Neutrophil (primary cell): ENCODE measurements at regions not wholly inside any gene's neighbourhood (a gene's known extent, or its start where the extent isn't known, plus 50 kb on each side); places are given as distances from the start of the nearest gene placed in this dataset.

Experiments
- H3K27ac ChIP-seq: fragments of 200-600 bp; sonication (generic); 2 replicates; pipeline ENCODE4 v1.5.1; 2016; ENCODE audit warnings: mild to moderate bottlenecking, moderate library complexity
- H3K27me3 ChIP-seq: fragments of 200-600 bp; sonication (generic); 2 replicates; pipeline ENCODE4 v1.6.0; 2016; ENCODE audit warnings: mild to moderate bottlenecking
- H3K36me3 ChIP-seq: fragments of 200-600 bp; sonication (generic); 2 replicates; pipeline ENCODE4 v1.5.1; 2017
- H3K4me1 ChIP-seq, 2 experiments: fragments of 200-600 bp in 1 of 2; sonication (generic) in 1 of 2; 1 replicate in 1 of 2; 2 replicates in 1 of 2; pipeline versions ENCODE4 v1.5.1 to v1.6.1; 2013 to 2016; ENCODE audit warnings: low read depth in 1 of 2, low read length in 1 of 2, mild to moderate bottlenecking in 1 of 2, moderate library complexity in 1 of 2; ENCODE audit not compliant: control insufficient read depth in 1 of 2, insufficient read depth in 1 of 2
- H3K4me3 ChIP-seq, 2 experiments: fragments of 200-600 bp in 1 of 2; sonication (generic) in 1 of 2; 1 replicate in 1 of 2; 2 replicates in 1 of 2; pipeline ENCODE4 v1.5.1; 2013 to 2016; ENCODE audit warnings: low read depth in 1 of 2, low read length in 1 of 2, mild to moderate bottlenecking in 1 of 2, moderate library complexity in 1 of 2
- H3K9me3 ChIP-seq: fragments of 200-600 bp; sonication (generic); 2 replicates; pipeline ENCODE4 v1.5.1; 2016
- TF ChIP-seq, protein P1 (sequence below): fragments of 200-600 bp; sonication (generic); IDR thresholded peaks from 2 replicates; pipeline ENCODE4 v1.5.1; 2016; ENCODE audit warnings: antibody characterized with exemption

DNA sequence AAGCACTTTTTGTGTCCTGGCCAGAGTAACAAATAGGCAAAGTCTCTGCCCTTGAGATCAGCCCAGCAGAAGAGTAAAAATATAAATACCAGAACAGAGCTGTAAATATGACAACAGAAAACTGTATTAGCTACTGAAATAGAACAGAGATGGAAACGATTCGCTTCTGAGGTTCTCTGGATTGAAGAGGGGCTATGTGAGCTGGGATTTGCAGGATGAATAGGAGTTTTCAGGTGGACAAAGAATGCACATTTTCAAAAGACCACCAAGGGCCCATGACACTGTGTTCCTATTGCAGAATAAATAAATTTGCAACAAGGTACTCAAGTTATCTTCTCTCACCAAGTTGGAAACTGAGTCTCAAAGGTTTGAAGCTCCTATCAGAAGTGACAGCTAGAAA lies 176.6 kb downstream of the BCL11B start:
- H3K27me3 ChIP-seq: no peaks in the 10 kb centered on the region
- H3K27ac ChIP-seq: no peak overlapping the region
- H3K9me3 ChIP-seq: no peaks in the 10 kb centered on the region
- TF ChIP-seq, protein P1, sequence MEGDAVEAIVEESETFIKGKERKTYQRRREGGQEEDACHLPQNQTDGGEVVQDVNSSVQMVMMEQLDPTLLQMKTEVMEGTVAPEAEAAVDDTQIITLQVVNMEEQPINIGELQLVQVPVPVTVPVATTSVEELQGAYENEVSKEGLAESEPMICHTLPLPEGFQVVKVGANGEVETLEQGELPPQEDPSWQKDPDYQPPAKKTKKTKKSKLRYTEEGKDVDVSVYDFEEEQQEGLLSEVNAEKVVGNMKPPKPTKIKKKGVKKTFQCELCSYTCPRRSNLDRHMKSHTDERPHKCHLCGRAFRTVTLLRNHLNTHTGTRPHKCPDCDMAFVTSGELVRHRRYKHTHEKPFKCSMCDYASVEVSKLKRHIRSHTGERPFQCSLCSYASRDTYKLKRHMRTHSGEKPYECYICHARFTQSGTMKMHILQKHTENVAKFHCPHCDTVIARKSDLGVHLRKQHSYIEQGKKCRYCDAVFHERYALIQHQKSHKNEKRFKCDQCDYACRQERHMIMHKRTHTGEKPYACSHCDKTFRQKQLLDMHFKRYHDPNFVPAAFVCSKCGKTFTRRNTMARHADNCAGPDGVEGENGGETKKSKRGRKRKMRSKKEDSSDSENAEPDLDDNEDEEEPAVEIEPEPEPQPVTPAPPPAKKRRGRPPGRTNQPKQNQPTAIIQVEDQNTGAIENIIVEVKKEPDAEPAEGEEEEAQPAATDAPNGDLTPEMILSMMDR: no peak
- H3K4me3 ChIP-seq: no peak overlapping the region
- H3K36me3 ChIP-seq: no peaks in the 10 kb centered on the region
- H3K4me1 ChIP-seq: no peaks in the 10 kb centered on the region

DNA sequence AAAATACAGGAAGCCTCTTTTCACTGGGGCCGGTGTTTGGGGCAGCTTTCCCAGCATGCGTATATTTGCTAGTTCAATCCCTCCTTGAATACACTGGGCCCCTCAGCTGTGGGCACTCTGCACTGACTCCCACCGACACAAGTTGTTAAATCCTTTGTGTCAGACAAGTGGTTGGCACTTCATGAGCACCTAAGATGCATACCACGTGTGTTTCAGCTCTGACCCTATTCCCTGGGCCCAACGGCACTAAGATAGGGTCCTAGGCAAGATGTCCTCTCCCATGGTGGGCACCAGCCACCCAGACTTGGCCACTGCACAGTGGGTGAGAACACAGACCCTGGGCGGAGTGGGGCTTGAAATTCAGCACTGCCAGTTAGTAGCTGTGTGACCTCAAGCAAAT lies 173.8 kb downstream of the BCL11B start:
- H3K27ac ChIP-seq: no peak overlapping the region
- H3K9me3 ChIP-seq: no peaks in the 10 kb centered on the region
- H3K4me3 ChIP-seq: no peak overlapping the region
- no peaks in the 10 kb centered on the region for H3K27me3 ChIP-seq
- H3K4me1 ChIP-seq: no peaks in the 10 kb centered on the region
- H3K36me3 ChIP-seq: no peaks in the 10 kb centered on the region
- TF ChIP-seq, protein P1: no peak

DNA sequence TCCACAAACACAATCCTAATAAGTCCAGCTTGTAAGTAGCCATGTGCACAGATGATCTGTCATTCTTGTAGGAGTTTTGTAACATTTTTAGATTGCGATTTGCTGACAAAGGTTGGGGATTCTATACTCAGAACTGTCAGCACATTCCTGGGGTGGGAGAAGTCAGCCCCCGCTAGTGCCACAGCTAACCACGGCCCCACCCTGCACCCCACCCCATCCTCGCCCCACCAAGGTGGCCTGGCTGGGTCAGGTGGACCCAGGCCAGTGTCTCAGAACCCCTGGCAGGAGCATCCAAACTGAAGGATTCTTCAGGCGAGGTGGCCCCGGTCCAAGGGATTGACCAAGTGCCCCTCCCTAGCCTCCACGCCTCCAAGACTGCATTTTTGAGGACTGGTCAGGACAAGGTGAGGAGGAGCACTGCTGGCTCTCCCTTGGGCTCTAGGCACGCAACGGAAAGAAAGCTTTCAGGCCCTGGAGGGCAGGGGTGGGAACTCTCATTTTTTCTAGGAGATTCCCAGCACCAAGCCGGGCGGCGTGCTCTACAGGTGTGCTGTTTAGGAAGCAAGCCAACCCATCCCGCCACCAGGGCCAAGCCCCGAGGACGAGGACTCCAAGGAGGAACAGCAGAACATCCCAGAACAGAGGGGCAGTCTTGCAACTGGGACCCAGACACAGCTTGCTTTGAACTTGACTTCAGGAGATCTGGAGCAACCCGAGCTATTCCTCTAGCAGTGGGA lies 172.8 kb downstream of the BCL11B start:
- no peaks in the 10 kb centered on the region for H3K4me1 ChIP-seq
- no peaks in the 10 kb centered on the region for H3K9me3 ChIP-seq
- H3K27me3 ChIP-seq: no peaks in the 10 kb centered on the region
- TF ChIP-seq, protein P1: no peak
- H3K36me3 ChIP-seq: no peaks in the 10 kb centered on the region
- no peak overlapping the region for H3K4me3 ChIP-seq
- no peak overlapping the region for H3K27ac ChIP-seq

DNA sequence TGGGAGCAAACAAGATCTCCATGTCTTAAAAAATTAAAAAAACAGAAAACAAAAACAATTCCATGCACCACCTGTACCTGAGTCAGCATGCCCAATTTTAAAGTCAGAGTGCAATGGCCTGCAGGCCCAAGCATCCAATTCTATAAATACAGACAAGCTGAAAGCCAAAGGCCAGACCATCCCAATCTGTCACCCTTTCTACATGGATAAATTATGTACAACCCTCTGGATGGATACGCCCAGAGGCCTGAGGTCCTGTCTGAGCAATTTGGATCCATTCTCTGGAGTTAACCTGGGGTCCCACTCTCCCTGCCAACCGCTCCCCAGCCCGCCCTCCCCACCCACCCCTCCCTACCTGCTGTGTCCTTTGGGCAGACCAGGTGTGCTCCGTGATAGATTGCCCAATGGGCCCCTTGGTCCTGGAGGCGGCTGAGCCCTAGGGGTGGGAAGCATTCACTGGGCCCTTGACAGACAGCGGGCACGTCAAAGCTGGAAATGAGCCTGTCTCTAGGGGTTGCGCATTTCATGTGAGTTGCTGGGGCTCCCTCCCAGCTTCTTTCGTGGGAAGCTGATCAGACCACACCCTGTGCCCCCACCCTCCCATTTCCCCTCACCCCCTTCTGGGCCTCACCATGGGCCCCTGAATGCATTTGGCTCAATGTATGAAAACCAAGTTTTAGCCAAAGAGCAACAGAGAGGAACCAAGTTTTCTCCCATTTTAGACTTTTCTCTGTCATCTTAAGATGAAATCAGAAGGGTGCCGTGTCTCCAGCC lies 171.3 kb downstream of the BCL11B start:
- Histone ChIP-seq H3K4me1 (no peaks in the 10 kb centered on the region), H3K9me3 (no peaks in the 10 kb centered on the region), H3K27ac (no peak overlapping the region), H3K36me3 (no peaks in the 10 kb centered on the region), H3K27me3 (no peaks in the 10 kb centered on the region), H3K4me3 (no peak overlapping the region)
- TF ChIP-seq, protein P1: no peak

DNA sequence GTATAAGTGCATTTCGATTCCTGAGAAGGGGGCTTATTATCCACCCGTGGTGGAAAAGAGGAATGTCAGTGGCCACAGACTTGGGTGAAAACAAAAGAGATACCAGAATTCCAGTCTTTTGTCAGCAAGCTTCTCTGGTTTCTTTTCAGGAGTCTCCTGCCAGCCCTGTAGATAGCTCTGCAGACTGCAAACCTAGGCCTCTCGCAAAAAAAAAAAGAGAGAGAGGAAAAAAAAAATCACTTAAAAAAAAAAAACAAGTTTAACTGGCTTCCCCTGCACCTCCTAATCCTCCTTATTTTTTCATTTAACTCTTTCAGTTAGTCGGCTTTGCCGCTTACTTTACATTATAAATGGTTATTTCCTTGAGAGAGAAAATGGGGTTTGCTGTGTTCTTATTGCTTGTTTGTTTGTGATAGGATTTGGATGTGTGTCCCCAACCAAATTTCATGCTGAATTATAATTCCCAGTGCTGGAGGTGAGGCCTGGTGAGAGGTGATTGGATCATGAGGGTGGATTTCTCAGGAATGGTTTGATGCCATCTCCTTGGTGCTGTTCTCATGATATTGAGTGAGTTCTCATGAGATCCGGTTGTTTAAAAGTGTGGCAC lies 170.0 kb downstream of the BCL11B start:
- Histone ChIP-seq H3K27me3 (no peaks in the 10 kb centered on the region), H3K4me3 (no peak overlapping the region), H3K9me3 (no peaks in the 10 kb centered on the region), H3K4me1 (no peaks in the 10 kb centered on the region), H3K27ac (no peak overlapping the region), H3K36me3 (no peaks in the 10 kb centered on the region)
- TF ChIP-seq, protein P1: no peak
